ENCODE measurements at regions not wholly inside any gene's neighbourhood (a gene's known extent, or its start where the extent isn't known, plus 50 kb on each side); places are given as distances from the start of the nearest gene placed in this dataset.
A peak's percentile ranks its signal among the peaks of the same experiment; 100 is the strongest.

DNA sequence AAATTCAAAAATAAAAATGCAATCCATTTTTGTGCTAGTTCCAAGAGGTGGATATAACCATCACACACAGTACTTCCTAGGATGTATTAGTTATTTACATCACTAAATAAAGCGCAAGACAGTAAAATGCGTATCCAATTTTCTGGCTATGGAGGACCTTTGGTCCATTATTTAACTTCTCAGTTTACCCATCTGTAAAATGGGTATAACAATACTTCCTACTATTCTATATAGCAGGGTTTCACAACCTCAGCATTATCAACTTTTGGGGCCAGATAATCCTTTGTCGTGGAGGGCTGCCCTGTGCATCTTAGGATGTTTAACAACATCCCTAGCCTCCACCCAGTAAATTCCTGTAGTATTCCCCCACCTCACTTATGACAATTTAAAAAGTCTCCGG is 275.1 kb upstream of the PKDCC start:
- no peaks in the 10 kb centered on the region for H3K9me3 Mint-ChIP-seq
- no peak overlapping the region for H3K27ac Mint-ChIP-seq
- no peak for DNase-seq
- TF ChIP-seq, protein P1, sequence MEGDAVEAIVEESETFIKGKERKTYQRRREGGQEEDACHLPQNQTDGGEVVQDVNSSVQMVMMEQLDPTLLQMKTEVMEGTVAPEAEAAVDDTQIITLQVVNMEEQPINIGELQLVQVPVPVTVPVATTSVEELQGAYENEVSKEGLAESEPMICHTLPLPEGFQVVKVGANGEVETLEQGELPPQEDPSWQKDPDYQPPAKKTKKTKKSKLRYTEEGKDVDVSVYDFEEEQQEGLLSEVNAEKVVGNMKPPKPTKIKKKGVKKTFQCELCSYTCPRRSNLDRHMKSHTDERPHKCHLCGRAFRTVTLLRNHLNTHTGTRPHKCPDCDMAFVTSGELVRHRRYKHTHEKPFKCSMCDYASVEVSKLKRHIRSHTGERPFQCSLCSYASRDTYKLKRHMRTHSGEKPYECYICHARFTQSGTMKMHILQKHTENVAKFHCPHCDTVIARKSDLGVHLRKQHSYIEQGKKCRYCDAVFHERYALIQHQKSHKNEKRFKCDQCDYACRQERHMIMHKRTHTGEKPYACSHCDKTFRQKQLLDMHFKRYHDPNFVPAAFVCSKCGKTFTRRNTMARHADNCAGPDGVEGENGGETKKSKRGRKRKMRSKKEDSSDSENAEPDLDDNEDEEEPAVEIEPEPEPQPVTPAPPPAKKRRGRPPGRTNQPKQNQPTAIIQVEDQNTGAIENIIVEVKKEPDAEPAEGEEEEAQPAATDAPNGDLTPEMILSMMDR (IDR thresholded peaks at IDR 0.05) = no peak
- H3K4me1 Mint-ChIP-seq (ENCODE audit: low read depth) = no peaks in the 10 kb centered on the region
- H3K27me3 Mint-ChIP-seq (ENCODE audit: insufficient read depth) = peaks cover 12% of the 10 kb centered on the region
- no peaks in the 10 kb centered on the region for H3K36me3 Mint-ChIP-seq (ENCODE audit: low read depth)
- no peak overlapping the region for H3K4me3 Mint-ChIP-seq

DNA sequence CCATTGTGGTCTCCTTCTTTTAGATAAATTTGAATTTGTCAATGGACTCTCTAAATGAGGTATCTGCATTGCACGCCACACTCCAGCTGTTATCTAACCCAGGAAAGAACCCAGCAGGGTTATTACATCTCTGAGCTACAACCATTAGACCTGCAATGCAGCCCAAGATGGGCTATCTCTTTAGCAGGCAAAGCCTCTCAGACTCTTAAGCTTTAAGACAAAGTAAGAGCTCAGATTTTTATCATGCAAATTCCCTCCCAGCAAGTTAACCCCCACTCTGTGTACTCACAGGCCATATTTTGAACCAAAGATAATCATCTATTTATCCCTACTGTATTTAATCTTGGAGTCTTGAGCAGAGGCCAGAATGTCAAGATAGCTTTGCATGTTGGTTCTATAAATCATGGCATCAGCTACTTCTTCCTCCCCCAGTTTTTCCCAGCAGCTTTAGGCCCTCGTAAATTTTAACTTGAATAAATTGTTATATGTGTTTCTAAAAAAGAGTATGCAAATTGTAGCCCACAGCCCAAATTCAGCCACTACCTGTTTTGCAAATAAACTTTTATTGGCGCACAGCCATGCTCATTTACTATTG is 273.7 kb upstream of the PKDCC start:
- no peaks in the 10 kb centered on the region for H3K9me3 Mint-ChIP-seq
- no peak for DNase-seq
- H3K27ac Mint-ChIP-seq = no peak overlapping the region
- TF ChIP-seq, protein P1 (IDR thresholded peaks at IDR 0.05) = no peak
- H3K4me1 Mint-ChIP-seq (ENCODE audit: low read depth) = no peaks in the 10 kb centered on the region
- no peaks in the 10 kb centered on the region for H3K36me3 Mint-ChIP-seq (ENCODE audit: low read depth)
- H3K4me3 Mint-ChIP-seq = no peak overlapping the region
- peaks cover 12% of the 10 kb centered on the region for H3K27me3 Mint-ChIP-seq (ENCODE audit: insufficient read depth)

DNA sequence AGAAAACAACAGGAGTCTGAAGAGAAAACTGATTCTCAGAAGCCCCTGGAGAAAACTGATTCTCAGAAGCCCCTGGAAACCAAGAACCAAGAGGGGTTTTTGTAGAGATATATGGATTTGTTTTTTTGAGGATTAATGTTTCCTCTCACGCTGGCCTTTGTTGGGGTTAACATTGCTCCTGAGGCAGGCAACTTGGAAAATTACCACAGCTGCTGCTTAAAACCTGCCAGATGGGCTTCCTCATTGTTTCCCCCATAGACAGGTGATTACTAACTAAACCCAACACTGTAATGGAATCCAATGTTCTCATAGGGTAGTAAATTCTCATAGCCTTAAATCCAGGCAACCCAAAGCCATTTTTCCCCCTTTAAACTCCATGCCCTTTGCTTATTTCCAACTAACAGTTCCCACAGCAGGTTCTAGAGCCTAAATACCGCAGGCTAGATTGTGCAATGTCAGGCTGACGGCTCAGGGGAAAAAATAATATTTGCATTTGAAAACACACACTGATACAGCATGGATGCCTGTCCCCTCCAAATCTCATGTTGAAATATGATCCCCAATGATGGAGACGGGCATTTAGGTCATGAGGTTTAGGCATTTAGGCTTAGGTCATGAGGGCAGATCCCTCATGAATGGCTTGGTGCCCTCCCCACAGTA is 272.3 kb upstream of the PKDCC start:
- DNase-seq = no peak
- TF ChIP-seq, protein P1 (IDR thresholded peaks at IDR 0.05) = no peak
- Mint-ChIP-seq H3K27ac (no peak overlapping the region), H3K4me3 (no peak overlapping the region), H3K36me3 (ENCODE audit: low read depth) (no peaks in the 10 kb centered on the region), H3K9me3 (no peaks in the 10 kb centered on the region), H3K27me3 (ENCODE audit: insufficient read depth) (peaks cover 5% of the 10 kb centered on the region), H3K4me1 (ENCODE audit: low read depth) (no peaks in the 10 kb centered on the region)

DNA sequence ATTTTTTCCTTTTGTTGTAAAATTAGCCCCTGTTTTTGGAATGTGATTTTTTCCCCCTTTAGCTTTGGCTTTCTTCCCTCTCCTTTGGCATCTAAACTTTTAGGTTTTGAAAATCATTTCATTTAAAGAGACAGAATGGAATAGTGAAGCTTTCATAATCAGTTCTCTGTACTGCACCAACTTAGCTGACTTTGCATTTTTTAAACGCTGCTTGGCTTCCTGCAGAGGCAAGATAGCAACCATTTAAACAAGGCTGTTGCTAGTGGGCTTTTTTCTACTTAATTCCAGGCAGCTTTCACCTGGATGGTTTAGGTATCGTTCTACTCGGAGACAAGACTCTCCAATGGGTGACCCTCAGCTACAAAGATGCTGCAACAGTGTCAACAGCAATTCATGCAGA is 267.9 kb upstream of the PKDCC start:
- H3K27me3 Mint-ChIP-seq (ENCODE audit: insufficient read depth) = no peaks in the 10 kb centered on the region; the same call in 1 of the 2 replicates
- no peaks in the 10 kb centered on the region for H3K9me3 Mint-ChIP-seq
- H3K4me1 Mint-ChIP-seq (ENCODE audit: low read depth) = no peaks in the 10 kb centered on the region

DNA sequence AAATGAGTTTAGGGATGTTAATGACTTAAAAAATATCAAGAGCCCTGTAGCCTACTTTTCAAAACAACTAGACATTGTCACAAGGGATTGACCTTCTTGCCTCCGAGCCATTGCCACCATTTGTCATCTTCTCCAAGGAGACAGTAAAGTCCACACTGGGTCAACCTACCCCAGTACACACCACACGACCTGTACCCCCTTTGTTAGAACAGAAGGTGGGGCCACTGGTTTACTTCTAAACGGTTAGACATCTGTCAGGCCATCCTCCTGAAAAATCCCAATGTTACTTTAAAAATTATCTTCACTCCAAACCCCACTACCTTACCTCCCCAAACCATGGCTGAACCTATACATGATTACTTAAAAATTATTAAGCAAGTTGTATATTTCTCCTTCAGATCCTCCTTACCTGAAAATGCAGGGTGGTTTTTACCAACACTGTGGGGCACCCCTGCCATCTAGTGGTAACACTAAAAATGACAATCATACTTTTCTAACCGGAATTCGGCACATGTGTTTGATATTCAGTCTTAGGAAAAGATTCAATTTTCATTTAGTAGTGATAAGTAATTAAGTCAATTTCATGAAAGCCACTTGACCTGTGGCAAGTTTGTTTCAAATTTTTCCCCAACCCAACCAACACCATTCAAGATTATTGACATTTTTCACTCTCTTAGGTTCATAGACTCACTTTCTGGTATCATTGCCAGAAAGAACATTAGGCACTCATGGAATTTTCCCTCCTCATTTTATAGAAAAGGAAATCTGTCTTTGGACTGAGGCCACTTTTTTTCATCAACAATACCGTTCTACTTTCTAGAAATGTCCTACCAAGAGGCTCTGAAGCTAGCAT is 265.3 kb upstream of the PKDCC start:
- no peaks in the 10 kb centered on the region for H3K9me3 Mint-ChIP-seq
- H3K4me3 Mint-ChIP-seq = no peak overlapping the region
- TF ChIP-seq, protein P1 (IDR thresholded peaks at IDR 0.05) = peak; percentile 94
- no peak overlapping the region for H3K27ac Mint-ChIP-seq
- peak; percentile 16 for DNase-seq
- no peaks in the 10 kb centered on the region for H3K4me1 Mint-ChIP-seq (ENCODE audit: low read depth)
- H3K36me3 Mint-ChIP-seq (ENCODE audit: low read depth) = no peaks in the 10 kb centered on the region
- H3K27me3 Mint-ChIP-seq (ENCODE audit: insufficient read depth) = no peaks in the 10 kb centered on the region; the same call in 1 of the 2 replicates

More for the DNA sequence above, 267.9 kb upstream of the PKDCC start:
- H3K36me3 Mint-ChIP-seq (ENCODE audit: low read depth) = no peaks in the 10 kb centered on the region
- TF ChIP-seq, protein P1 (IDR thresholded peaks at IDR 0.05) = no peak
- DNase-seq = no peak
- H3K27ac Mint-ChIP-seq = no peak overlapping the region
- no peak overlapping the region for H3K4me3 Mint-ChIP-seq

Measured in HFFc6 (cell line).